HG03442 (cell line): ENCODE measurements at regions not wholly inside any gene's neighbourhood (a gene's known extent, or its start where the extent isn't known, plus 50 kb on each side); places are given as distances from the start of the nearest gene placed in this dataset.
"Not testable (repeated sequence)": the region's sequence is repeated elsewhere in the genome, so short reads cannot be mapped to it uniquely, and the experiment has no call there.

Source experiments
- ATAC-seq: cut with Tn5 transposase; IDR thresholded peaks from one replicate; pipeline ENCODE4 v1.9.1; 2021; ENCODE audit warnings: mild to moderate bottlenecking, moderate library complexity; ENCODE audit not compliant: unreplicated experiment

DNA sequence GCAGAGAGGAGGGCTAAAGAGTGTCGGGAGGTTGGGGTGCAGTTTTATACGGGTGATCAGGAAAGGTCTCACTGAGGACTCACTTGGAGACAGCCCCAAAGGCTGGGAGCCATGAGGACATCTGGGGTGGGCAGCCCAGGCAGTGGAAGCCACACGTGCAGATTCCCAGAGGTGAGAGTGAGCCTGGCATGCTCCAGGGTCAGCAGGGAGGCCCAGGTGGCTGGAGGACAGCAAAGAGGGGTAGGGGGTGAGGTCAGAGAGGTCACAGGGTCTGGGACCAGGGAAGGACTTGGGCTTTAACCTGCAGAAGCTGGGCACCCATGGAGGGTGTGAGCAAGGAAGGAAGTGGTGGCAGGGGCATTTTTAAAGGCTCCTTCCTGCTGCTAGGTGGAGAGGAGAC lies 481.7 kb downstream of the MATN1 start:
- ATAC-seq = no peak

DNA sequence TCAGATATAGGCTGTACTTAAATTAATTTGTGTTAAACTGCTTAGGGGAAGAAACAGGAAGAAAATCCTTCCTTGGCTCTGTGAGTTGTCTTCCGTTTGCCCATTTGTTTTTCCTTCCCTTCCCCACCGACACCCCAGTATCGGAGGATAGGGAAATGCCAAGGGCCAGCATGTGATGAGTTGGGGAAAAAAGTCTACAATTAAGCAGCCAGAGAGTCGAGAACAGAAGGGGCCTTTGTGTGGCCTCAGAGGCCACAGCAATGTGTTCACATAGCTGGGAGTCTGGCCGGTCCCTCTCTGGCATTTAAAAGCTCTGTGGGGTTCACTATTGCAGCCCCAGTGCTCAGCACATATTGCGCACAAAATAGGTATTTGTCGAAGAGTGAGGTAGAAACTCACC lies 489.3 kb downstream of the MATN1 start:
- no peak for ATAC-seq

DNA sequence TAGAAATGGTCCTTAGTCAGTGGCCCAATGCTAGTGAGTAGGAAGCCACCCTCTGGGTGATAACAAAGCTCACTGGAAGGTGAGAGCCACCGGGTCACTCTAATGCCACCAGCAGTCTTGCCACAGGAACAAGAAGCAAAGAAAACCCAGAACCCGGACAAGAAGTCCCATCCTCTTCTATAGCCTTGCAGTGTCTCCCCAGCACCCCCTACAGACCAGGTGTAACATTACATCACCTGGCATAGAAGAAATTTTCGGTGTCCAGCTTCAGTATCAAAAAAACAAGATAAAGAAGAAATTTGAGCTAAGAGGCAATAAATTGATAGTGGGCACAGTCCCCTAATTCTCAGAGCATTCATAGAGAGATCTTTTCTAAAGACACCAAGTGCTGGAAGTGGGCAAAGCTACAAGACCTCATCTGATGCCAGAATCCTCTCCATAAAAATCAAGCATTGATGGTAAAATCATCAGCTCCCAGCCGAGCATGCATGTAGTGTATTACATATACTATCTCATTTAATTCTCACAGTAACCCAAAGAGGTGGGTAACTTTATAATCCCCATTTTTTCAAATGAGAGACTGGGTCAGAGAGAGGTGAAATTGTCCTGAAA lies 491.0 kb downstream of the MATN1 start:
- ATAC-seq = no peak

DNA sequence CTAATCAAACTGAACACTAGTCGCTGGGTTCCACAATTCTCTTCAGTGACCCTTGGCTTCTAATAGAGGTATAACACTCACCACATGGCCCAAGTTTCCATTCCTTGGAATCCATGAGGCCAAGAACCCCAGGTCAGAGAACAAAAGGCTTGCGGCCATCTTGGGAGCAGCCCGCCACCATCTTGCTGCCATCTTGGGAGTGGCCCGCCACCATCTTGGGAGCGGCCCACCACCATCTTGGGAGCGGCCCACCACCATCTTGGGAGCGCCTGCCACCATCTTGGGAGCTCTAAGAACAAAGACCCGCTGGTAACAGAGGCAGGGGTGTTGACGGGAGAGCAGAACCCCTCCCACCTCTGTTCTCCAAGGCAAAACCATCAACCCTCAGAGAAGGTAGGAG lies 493.4 kb downstream of the MATN1 start:
- ATAC-seq = no peak

DNA sequence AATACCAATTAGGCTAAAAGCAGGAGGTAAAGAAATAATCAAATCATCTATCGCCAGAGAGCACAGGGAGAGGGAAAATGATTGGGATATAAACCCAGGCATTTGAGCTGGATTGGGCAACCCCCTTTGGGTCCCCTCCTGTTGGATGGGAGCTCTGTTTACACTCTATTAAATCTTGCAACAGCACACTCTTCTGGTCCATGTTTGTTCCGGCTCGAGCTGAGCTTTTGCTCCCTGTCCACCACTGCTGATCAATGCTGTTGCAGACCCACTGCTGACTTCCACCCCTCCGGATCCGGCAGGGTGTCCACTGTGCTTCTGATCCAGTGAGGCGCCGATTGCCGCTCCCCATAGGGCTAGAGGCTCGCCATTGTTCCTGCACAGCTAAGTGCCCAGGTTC lies 493.8 kb downstream of the MATN1 start:
- ATAC-seq = no peak

DNA sequence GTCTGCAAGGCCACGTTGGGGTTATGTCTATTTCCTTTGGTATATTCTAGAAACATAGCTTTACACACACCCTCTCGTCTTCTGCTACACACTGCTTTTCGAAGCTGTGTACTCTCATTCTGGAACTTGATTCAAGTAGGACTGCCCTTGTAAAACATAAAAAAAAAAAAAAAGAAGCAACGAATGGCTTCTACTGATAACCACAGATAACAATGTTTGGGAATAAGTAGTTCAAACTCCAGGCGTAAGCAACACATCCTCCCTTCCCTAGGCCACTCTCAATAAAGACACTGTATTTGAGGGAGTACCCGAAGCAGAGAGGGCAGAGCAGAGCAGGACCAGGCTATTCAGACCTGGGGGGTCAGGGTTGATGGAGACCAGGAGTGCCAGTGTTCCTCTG lies 496.7 kb downstream of the MATN1 start:
- ATAC-seq = no peak

DNA sequence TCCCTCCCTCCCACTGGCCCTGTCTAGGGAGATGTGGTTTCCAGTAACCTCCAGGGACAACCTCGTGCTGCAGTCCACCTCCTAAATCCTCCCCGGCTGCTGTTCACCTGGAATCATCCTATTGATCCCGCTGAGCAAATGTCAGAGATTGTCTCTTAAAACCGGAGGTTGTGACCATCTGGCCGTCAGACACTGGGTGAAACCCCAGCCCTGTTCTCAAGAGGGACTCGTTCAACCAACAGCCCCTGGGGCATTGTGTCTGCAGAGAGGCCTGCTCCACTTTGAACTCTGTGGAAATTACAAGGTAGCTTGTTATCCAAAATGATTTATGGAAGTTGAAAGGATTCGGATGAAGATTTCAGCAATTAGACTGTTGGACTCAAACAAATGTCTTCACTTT lies 498.0 kb downstream of the MATN1 start:
- ATAC-seq = no peak

DNA sequence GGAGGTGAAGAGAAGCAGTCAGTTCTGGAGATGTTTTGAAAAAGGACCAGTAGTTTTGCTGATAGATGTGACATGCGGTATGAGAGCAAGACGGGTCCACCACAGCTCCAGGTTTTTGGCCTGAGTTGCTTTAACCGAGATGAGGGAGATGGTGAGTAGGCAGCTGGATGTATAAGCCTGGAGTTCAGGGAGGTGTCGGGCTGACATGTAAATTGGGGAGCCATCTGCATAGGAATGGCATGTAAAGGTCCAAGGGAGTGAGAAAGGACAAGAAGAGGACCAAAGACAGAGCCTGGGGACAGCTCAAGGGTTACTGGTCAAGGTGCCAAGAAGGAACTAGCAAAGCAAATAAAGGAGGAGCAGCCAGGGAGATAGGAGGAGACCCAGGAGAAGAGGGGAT lies 503.7 kb downstream of the MATN1 start:
- no peak for ATAC-seq

DNA sequence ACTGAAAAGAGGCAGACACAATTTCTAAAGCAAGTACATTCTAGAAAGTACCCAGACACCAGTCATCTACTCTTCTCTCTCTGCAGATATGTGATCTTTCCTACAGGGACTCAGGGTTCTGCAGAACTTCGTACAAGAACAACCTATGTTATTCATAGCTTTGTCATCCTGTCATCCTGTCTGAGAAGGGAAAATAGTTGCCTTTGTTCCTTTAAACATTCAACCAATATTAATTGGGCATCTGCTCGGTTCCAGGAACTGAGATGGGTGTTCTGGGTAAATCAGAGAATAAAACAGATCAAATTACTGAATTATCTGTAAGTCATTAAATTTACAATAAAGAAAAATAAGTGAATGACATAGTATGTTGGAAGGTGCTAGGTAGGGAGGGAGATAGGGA lies 504.9 kb downstream of the MATN1 start:
- ATAC-seq = no peak

DNA sequence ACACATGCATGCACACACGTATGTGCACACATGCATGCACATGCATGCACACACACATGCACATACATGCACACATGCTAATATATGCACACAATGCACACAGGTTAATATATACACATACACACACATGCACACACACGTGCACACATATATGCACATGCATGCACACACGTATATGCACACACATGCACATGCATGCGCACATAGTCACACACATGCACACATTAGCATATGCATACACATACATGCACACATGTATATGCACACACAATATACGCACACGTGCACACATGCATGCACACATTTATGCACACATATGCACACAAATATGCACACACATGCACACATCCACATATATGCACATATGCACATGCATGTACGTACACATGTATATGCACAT lies 506.8 kb downstream of the MATN1 start:
- no peak for ATAC-seq

DNA sequence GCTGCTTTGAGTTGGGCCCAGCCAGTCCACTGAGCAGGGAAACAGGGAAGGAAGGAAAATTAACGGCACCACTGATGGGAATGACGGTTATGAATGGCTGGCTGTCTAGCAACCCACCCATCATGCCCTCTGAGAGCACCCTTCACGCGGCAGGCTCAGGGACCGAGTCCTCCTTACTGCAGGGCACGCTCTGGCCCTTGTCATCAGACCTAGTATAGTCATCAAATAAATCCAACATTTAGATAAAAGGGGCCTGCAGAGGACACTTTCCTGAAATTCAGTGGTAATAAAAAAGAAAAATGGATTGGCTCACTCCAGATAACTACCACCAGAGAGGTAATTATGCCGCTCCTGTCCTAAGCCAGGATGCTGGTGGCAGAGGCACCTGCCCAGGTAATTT lies 509.4 kb downstream of the MATN1 start:
- no peak for ATAC-seq

DNA sequence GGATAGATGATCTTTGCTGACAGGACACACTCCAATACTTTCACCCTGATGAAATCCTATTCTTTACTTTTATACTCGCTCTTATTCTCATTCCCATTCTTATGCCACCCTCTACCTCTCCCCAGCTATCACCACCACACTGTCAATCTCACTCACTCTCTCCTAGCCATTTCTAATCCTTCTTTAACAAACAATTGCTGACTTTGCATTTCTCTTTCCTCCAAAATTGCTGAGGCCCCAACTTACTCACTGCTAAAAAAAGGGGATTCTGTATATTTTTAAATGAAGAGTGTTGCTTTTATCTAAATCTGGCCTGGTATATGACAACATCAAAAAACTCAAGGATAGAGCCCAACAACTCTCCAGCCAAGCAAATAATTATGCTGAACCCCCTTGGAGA lies 515.4 kb downstream of the MATN1 start:
- ATAC-seq = not testable (repeated sequence)

DNA sequence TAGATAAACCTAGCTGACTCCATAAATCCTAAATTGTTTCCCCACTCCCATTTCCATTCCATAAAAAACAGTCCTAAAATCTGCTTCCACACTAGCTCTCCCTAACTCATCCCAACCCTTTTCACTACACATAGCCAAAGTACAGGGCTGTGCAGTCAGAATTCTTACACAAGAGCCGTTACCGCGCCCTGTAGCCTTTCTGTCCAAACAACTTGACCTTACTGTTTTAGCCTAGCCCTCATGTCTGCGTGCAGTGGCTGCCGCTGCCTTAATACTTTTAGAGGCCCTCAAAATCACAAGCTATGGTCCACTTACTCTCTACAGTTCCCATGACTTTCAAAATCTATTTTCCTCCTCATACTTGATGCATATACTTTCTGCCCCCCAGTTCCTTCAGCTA lies 516.8 kb downstream of the MATN1 start:
- not testable (repeated sequence) for ATAC-seq

DNA sequence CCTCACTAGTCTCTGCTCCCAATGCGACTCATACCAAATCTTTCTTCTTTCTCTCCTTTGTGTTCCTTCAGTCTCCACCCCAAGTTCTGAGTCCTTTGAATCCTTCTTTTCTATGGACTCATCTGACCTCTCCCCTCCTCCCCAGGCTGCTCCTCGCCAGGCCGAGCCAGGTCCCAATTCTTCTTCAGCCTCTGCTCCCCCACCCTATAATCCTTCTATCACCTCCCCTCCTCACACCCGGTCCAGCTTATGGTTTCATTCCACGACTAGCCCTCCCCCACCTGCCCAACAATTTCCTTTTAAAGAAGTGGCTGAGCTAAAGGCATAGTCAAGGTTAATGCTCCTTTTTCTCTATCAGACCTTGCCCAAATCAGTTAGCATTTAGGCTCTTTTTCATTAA lies 518.5 kb downstream of the MATN1 start:
- ATAC-seq = not testable (repeated sequence)

DNA sequence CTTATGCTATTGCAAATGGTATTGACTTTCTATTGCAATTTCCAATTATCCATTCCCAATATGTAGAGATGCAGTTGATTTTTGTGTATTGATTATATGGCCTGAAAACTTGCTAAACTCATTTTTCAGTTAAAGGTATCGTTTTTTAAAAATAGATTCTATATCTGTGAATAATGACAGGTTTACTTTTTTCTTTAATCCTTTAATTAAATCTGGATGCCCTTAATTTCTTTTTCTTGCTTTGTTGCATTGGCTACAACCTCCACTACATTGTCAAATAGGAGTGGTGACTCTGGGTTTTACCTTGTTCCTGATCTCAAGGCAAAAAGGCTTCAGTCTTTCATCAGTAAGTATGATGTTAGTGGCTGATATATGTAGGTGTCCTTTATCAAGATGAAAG lies 522.4 kb downstream of the MATN1 start:
- ATAC-seq = no peak

DNA sequence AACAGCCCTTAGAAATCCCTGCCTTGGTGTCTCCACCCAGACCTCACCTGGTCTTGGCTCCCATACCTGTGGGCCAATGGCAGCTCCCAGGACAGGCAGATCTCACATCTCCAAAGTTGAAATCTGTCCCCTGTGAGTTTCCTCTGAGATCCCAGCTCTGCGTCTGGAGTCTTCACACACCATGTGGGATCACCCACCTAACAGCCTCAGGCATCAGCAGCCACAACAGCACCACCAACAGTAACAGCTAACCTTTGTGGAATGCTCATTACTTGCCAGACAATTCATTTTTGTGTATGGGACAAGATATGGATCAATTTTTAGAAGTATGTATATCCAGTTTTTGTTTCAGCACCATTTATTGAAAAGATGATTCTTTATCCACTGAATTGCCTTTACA lies 523.2 kb downstream of the MATN1 start:
- no peak for ATAC-seq

DNA sequence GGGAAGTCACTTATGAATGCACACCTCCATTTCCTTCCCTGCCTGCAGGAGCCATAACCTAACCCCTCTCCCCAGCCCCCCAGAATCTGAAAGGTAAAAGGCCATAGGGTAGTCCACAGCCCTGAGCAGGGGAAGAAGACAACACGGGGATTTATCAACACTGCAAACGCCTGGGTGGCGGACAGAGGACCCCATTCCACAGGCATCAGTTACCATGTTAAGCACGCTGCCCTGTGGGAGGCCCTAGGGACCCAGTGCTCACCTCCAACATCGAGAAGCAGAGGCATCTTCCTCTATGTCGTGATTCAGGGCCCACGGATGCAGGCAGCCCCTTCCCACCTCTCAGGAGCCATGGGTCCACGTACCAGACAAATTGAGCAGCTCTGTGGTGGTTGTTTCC lies 523.8 kb downstream of the MATN1 start:
- no peak for ATAC-seq

DNA sequence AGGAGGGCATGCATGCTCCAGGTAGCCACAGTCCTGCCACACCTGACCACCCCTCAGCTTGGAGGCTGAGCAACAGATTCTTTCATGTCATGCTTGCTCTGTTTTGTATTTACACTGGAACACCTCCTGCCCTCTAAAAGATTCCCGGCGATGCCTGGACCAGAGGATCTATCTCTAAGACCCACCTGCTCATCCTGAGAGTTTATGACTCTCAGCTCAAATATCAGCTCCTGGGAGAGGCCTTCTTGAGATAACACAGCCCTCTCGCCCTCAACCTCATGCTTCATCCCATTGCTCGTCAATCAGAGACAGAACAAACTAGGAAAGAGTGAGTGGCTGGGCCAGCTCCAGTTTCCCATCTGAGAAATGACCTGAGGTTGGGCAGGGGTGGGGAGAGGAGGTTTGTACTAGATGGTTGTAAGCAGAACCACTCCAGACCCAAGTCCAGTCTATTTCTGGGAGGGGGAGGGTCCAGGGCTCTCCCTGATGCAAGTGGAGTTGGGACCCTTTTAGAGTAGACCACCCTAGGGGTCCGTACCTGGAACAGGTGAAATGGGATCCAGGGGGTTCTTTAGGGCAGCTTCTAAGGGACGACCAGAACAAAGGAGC lies 524.5 kb downstream of the MATN1 start:
- no peak for ATAC-seq

DNA sequence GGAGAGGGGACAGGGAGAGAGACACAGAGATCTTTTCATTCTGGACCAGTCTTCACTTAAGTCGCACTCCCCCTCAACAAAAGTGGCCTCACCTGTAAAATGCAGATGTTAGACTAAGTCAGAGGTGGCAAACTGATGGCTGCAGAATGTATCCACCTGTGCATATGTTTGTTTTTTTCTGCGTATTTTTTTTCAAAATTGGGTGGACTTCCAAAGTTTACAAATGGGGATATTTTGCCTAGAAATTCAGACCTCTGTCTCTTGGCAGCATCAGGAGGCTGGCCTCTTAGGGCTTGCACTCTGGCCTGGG lies 525.0 kb downstream of the MATN1 start:
- ATAC-seq = no peak

DNA sequence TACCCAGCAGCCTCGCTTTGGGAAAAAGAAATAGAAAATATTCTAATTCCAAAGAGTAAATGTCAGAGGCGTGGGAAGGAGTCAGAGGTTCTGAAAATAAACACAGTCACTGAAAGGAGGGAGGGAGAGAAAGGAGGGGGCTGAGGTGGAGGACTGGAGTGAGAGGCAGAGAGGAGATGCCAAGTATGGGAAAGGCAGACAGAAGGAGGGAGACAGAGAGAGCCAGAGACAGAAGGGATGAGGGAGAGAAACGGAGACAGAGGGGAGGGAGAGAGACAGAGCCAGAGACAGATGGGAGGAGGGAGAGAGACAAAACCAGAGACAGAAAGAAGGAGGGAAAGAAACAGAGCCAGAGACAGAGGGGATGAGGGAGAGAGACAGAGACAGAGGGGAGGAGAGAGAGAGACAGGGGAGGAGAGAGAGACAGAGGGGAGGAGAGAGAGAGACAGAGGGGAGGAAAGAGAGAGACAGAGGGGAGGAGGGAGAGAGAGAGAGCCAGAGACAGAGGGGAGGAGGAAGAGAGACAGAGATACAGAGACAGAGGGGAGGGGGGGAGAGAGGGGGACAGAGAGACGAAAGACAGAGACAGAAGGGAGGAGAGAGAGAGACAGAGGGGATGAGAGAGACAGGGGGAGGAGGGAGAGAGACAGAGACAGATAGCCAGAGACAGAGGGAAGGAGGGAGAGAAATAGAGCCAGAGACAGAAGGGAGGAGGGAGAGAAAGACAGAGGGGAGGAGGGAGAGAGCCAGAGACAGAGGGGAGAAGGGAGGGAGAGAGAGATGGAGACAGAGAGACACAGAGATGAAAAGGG lies 525.5 kb downstream of the MATN1 start:
- no peak for ATAC-seq

DNA sequence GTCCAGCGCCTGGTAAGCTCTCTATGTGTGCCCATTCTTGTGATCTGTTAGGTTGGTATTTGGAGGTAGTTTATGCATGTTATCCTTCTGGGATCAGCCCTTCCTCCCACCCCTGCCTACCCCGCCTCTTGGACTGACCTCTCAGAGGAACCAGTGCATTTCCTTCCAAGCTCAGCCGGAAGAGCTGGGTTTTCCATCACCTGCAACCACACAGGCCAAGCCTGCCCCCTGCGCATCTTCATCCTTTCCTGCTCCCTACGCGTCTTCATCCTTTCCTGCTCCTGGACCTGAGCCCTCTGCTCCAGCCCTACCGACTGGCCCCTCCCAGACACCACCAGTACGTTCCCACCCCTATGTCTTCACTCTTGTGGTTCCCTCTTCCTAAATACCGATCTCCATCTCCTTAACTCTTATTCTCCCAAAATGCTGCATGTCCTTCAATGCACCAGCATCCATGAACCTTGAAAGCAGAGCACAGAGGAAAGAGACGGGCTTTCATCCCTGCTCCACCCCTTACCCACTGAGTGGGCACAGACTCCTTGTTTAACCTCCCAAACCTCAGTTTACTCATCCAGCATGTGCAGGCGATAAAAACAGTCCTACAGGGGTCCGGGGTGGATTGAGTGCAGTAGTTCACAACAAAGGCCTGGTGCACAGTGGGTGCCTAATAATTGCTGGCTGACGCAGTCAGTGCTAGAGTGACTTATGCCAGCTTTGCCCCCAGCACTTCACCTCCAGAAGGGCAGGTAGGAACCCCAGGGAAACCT lies 526.3 kb downstream of the MATN1 start:
- ATAC-seq = no peak

DNA sequence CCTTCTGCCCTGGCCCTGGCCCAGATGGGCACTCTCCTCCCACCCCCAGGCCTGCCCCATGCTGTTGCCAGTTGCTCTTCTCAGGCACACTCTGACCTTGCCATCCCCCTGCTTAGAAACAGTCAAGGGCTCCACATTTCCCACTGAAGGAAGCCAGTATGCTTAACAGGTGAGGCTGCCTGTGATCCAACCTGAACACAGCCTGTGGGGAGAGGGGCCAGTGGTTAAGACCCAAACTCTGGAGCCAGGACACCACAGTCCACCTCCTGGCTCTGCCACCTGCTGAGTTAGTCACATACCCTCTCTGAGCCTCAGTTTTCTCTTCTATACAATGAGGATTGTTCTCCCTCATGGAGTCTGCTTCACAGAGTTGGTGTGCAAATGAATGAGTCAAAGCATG lies 526.9 kb downstream of the MATN1 start:
- ATAC-seq = no peak
